ENCODE measurements at regions not wholly inside any gene's neighbourhood (a gene's known extent, or its start where the extent isn't known, plus 50 kb on each side); places are given as distances from the start of the nearest gene placed in this dataset.

DNA sequence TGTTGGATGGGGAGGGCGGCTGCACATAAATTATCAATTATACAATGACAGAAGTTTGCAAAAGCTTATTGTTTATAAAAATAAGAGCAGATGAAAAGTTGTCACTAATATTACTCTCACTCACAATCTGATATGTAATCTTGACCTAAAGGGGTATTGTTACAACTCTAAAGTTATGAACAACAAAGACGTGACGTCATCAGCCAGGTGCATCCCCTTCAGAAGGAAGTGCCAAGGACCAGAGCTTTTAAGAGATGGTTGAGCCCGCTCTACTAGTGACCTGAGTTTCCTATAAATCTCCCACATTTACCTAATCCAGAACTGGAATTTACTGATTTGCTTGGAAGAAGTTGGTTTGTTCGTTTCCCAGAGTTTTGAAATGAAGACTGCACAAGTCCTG, 247.7 kb upstream of the MGMT start:
- DNase-seq (ENCODE audit: low read depth), result no peak

DNA sequence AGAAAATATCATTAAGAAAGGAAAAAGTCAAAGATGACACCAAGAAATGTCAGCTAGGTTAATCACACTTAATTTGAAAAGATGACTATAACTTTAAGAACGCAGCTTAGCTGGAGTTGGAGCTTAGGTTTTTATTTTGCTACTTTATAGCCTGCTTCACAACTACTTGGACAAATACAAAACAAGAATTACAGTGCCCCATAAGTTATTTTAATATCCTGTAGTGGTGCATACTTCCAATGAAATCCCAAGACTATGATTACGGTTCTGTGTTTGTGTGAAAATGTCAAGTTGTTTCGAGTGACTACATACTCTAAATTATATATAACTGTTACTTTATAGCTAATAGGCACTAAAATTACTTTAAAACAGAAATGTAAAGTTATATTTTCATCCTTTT, 244.6 kb upstream of the MGMT start:
- no peak for DNase-seq (ENCODE audit: low read depth)

DNA sequence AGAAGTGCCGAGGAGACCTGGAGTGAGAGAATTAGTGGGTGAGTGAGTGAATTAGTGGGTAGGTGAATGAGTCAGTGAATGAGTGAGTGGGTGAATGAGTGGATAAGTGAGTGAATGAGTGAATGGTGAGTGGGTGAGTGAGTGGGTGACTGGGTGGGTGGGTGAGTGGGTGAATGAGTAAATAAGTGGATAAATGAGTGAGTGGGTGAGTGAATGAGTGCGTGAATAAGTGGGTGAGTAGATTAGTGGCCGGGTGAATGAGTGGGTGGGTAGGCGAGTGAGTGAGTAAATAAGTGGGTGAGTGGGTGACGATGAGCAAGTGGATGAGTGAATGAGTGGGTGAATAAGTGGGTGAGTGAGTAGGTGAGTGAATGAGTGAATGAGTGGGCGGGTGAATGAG, 243.7 kb upstream of the MGMT start:
- no peak for DNase-seq (ENCODE audit: low read depth)

DNA sequence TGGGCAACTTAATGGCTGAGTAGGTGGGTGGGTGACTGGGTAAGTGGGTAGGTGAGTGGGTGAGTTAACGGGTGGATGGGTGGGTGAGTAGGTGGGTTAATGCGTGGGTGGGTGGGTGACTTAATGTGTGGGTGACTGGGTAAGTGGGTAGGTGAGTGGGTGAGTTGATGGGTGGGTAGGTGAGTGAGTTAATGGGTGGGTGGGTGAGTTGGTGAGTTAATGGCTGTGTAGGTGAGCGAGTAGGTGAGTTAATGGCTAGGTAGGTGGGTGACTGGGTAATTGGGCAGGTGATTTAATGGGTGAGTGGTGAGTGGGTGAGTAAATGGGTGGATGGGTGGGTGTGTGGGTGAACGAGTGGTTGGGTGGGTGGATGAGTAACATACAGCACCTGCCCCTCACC, 243.0 kb upstream of the MGMT start:
- no peak for DNase-seq (ENCODE audit: low read depth)

DNA sequence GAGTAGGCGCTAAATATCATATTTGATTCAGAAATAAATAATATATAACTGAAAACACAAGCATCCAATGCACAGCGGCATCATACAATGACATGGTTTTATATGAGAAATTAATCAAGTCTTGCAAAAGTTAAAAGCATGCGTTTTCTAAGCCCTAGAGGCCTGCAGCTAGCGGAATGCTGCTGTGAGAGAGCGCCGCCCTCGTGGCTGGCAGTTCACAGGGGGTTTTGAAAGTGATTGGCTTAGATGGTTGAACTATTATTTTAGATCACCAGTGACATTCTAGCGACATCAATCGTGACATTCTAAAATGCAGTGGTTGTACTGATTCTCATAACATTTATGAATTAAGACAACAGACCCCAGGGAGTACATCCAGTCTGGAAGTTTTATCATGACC, 235.2 kb upstream of the MGMT start:
- DNase-seq (ENCODE audit: low read depth), result no peak

DNA sequence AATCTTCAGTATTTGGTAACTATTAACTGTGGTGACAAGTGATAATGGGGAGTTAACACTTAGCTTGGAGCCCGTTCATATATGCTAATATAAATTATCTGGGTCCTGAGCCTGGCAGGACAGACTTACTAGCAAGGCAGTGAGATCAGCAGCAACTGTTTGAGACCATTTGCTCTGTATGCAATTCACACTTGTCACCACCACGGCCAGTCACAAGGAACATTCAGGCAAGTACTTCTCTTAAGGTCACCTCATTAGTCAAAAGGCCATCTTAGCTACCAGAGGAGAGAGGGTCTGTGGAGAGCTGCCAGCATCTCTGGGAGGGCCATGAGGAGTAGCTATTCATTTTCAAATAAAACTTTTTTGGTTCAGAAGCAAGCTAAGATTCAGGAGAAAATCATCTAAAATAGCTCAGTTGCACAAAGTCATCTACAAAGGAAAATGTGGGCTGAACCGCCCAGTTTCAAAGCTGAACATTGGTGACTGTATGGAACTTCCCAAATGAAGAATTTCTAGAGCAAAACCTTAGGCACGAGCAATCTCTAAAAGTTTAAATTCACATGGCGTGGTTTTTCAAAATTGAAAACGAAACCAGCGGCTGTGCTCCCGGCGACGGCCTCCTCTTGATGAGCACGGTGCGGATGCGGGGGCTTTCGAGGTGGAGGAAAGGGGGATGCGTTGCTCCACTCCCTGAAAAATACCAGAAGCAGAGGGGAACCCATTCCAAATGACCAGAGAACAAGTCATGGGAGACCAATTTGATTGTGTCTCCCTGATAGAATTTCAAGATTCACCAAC, 233.5 kb upstream of the MGMT start:
- no peak for DNase-seq (ENCODE audit: low read depth)

DNA sequence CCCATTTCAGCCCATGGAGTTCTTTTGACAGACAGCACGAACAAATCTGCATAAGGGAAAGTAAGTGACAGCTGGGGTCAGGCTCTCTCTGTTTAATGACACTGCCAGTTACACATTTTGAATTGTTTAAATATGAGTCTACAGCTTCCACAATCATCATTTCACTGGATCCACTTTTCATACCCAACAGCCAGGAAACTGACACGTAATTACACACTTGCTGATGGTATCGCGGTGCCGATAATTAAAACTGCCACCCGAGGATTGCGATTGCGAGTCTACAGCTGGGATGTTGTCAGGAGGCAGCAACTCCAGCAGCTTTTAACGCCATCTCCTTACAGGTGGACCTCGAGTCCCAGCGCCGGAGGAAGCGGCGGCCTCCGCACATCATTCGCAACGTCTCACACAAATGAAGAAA, 230.8 kb upstream of the MGMT start:
- DNase-seq (ENCODE audit: low read depth), result no peak

DNA sequence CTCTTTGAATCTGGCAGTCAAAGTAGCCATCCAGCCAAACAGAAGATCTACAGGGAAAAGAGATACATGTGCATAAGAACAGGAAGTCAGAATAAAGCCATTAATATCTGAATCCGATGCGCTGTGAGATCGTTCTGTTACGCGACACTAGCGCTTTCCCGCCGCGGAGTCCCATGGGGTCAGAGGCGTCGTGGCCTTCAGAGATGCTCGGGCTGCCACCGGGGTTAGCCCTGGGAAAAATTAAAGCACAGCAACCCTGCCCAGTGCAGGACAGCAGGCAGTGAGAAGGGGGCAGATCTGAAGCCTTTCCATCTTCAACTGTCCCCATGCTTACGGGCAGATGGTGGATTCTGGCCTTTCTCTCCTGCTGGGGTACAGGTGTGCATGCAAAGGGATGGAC, 225.6 kb upstream of the MGMT start:
- no peak for DNase-seq (ENCODE audit: low read depth)

DNA sequence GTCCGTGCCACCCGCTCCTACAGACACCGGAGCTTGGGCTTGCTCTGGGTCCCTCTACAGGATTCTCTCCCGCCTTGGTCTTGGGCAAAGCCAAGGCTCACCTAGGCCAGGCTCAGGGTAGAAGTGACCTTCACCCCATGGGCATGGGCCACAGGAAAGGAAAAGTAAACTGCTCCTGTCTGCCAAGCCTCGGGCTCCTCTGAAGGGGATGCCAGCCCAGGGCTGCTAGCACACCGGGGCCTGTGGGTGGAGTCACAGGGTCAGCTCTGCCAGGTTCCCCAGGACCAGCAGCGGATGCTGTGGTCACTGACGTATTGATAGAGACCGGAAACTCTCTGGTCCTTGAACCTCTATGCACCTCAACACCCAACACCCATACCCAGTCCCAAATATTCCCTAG, 222.7 kb upstream of the MGMT start:
- no peak for DNase-seq (ENCODE audit: low read depth)

DNA sequence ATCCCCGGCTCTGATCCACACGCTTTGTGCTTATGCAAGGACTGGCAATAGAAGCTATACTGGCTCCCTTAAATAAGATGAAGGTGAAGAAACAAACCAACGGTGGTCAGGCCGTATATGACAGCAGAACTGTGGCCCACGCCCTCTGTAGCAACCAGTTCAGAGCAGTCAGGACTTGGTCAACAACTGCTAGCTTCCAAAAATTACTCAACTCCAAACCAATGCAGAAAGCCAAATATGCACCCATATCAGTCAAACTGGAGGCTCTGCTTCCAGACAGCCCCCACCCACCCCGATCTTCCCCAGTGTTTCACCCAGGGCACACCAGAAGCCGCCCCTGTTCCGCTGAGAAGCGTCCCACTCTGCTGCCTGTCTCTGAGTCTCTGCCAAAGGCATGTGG, 222.3 kb upstream of the MGMT start:
- DNase-seq (ENCODE audit: low read depth), result no peak

DNA sequence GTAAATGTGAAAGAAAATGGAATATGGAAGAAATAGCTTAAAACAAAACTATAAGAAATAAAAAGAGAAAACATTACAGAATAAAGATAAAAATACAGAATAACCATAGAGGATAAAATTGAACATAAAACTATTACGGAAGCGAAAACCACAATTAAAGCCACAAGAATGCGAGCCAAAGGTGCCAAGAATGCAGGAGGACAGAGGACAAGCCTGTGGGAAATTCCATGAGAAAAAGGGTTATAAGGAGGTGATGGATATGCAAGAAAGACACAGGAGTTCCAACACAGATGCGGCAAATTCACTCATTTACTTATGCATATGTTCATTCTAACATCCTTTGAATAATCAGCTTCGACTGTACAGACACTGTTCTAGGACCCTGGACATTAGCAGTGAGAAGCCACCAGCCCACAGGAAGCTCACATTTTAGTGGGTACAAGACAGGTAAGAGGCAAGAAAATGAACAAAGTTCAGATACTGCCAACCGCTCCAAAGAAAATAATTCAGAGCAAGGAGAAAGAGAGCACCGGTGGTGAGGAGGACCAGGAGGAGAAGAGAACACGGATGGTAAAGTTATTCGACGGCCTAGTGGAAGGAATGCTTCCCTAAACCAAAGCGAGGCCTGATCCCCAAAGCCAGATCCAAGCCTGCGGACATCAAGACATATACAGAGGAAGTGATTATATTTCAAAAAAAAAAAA, 213.7 kb upstream of the MGMT start:
- no peak for DNase-seq (ENCODE audit: low read depth)

DNA sequence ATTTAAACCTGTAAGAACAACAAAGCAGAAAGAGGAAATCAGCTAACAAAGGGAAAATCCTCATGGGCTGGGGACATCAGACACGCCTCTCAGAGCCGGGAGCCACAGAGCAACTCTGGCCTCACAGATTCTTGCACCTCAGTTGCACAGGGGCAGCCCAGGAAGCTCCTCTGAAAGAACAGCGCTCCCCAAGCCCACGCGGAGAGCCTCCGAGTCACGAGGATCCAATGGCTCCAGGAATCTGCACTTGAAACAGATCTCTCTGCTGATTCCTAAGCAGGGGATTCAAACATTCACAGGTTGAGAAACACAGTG, 213.2 kb upstream of the MGMT start:
- DNase-seq (ENCODE audit: low read depth), result no peak

DNA sequence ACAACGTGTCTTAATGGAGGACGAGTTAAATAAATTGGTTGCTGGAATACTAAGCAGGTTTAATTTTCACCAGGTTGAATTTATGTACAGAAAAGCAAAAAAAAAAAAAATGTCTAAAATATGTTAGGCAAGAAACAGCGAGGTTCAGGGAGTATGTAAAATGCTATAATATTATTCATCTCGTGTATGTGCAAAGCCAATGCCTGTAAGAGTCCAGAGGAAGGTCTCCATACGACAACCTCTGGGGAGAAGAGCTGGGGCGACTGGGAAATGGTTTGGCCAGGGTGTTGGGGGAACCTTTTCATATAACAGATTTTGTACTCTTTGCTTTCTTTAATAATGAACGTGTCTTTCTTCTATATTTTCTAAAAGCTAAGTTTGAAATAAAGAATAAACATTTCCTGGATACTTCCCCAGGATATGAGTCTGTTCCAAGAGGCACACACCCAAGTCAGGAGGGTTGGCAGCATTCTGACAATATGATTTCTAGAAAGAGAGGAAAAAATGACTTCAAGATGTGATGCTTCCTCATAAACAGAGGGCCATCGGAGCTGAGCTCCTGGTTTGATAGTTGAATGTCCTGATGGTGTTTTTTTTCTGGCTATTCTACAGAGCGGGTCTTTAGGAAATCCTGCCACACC, 208.6 kb upstream of the MGMT start:
- no peak for DNase-seq (ENCODE audit: low read depth)

DNA sequence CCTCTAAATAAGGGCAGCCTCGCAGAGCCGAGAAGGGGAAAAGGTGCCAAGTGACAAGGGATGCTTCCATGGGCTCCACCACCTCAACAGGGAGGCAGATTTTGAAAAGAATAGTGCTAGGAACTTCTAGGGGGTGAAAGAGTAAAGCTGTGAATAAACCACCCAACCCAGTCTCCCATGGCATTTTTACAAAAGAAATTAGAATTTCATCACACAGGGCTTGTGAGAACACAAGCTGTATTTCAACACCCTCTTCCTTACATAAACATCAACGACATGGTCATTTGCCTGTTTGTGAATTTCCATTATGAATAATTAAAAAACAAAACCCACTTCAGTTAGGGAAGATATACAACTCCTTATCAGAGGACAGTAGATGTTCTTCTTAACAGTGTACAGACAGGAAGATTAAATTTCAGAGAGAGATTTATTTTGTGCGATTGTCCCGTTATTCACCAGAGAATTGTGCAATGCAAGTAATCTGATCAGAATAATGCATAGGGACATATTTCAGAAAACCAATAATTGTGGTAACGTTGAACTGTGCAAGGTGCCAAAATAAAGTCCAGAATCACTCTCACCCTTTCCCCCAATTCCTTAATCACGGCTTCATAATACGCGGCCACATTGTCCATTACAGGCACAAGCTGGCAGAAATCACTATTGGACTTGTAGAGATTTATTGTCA, 207.8 kb upstream of the MGMT start:
- DNase-seq (ENCODE audit: low read depth), result no peak

DNA sequence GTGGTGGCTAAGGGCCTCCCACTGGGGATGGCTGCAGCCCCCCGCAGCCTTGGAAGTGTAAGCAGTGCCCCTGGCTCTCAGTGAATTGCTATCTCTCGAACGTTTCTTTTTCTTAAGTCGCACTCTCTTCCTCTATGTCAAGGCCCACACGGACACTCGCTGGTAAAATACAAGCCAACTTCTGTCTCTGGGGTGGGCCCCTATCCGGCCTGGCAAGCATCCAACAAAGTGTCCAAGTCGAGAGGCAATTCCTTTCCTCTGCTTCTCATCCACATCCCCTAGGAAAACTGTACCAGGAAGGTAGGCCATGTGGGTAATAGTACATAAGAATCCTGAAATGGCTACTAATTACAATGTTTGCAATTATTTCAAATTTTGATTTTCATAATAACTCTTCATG, 194.9 kb upstream of the MGMT start:
- DNase-seq (ENCODE audit: low read depth), result no peak

DNA sequence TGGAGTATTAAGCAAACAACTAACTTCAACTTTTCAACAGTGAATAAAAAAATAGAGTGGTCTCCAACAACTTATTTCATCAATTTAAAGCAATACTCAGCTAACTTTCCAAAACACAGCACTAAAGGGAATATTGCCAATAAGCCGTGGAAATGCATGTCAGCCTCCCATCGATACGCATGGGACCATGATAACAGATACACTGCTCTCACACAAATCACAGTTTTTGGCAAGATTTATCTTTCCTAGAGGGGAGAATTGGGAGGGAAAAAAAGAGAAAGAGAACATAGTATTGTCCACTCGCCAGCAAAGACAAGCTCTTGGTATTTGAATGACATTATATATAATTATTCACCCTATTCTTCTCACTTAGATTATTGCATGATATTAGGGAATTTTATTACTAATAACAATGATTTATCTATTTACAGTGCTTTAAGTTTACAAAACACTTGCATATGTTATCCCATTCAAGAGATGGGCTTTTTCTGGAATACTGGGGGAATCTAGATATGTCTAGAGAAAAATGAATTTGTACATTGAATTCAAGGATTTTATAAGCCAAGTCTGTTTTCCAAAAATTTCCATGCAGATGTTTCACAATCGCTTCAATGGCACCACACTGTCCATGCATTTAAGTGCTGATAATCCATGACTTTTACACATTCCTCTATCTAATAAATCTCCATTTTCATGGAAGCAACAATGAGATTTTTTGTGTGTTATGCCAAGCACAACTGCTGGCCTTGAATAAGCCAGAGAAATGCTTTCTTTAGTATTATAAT, 194.0 kb upstream of the MGMT start:
- no peak for DNase-seq (ENCODE audit: low read depth)

DNA sequence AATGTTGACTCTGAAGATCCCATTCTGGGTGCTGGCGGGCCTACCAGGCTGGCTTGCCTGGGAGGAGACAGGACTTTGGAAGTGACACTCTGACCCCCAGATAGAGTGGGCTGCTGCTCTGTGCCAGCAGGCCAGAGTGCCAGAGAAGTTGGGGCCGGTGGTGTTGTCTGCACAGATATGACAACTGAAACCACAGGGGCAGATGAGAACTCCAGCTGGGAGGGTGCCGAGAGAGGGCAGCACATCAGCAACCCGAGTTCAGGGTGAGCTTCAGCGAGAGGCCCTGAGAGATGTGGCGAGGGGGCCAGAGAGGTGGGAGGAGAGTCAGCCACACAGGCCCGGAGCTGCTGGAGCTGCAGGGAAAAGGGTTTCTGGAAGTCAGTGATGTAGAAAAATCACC, 193.2 kb upstream of the MGMT start:
- DNase-seq (ENCODE audit: low read depth), result no peak

DNA sequence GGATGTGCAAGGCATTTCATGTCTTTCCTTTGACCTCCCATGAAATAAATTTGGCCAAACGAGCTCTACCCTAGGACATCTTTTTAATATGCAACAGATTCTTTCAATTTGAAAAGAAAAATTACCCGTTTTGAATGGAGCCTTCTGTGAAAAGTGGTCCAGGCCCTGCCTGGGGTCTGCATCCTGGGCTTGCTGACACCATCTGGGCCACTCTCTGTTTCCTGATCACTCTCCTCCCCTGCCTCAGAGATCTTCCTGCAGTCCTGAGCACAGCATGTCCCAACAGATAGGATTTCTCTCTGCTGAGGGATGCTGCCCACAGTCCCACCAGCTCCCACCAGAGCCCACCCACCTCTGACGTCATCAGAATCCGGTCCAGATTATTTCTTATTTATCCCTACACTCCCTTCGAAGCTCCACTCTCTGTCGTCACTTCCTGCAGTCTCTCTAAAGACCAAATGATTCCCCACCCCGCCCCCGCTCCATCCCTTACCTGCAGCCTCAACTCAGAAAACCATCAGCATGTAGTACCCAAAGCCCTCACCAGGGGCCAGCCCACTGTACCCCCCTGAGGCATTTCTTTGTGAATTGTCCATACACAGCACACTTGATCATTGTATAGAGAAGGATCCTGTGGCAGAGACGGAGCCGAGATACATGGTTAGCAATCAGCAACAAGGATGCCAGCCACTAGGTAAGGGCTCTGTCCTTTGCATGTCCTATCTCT, 192.1 kb upstream of the MGMT start:
- DNase-seq (ENCODE audit: low read depth), result no peak

DNA sequence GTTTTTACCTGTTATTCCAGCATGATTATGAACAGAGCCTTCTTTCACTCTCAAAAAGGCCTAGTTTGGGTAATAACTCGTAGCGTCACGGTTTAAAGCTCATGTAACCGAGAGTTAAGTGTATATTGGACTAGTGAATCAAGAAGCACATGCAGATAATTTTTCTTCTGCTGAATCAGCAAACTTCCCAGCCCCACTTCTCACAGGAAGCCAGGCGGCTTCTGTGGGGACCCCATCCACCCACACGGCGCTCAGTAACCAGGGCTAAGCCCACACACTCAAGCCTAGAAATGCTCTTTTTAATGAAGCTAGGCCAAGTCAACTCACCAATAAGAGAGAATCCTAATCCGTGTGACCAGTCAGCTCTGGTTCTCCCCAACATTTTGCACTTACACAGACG, 191.2 kb upstream of the MGMT start:
- no peak for DNase-seq (ENCODE audit: low read depth)

DNA sequence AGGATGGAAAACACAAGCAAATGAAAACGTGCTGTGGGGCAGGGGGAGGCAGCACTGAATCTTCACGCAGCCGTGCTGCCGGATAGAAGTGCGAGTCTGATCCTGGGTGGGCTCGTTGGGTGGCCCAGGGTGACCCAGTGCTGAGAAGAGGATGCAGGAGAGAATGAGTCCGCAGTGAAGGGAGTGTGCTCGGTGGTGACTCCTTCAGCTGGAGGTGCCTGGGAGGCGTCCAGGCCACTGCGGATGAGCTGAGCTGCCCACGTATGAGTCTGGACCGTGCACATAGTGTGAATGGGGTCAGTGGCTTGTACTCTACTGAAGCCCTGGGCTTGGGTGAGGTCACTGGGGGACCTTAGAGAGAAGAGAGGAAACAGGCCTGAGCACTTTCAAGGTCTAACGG, 190.0 kb upstream of the MGMT start:
- no peak for DNase-seq (ENCODE audit: low read depth)

DNA sequence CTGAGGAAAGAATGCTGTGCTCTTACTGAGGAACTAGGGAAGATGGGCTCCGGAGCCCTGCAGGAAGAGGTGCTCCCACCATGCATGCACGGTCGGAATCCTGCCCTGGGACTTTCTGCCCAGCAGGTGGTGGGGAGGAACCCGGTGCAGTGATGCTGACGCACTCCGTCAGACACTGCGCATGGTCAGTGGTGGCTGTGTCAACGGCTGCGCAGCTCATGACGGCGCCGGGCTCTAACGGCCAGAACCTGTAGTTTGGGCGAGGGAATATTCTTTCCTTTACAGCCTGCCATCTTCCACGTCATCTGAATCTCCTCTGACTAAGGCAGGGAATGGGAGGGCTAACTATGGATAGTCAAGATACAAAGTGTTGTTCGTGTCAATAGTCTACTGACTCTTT, 189.2 kb upstream of the MGMT start:
- DNase-seq (ENCODE audit: low read depth), result no peak

DNA sequence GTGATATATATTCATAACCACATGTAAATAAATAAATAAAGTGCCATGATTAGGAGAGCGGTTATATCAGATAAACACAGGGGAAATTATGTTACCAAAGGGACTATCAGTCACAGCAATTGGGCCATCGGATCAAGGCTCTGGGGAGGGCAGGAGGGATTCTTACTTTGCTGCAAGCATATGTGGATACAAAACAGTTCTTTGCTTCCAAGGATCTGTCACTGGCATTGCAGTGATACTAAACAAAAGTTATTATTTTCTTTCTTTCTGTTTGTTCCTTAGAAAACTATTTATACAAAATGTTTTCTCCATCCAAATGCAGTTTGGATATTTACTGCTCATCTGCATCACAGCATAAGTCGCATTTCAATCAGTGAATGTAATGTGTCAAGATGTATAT, 188.4 kb upstream of the MGMT start:
- DNase-seq (ENCODE audit: low read depth), result no peak
